ENCODE measurements at regions not wholly inside any gene's neighbourhood (a gene's known extent, or its start where the extent isn't known, plus 50 kb on each side); places are given as distances from the start of the nearest gene placed in this dataset.
"Not testable (repeated sequence)": the region's sequence is repeated elsewhere in the genome, so short reads cannot be mapped to it uniquely, and the experiment has no call there.

DNA sequence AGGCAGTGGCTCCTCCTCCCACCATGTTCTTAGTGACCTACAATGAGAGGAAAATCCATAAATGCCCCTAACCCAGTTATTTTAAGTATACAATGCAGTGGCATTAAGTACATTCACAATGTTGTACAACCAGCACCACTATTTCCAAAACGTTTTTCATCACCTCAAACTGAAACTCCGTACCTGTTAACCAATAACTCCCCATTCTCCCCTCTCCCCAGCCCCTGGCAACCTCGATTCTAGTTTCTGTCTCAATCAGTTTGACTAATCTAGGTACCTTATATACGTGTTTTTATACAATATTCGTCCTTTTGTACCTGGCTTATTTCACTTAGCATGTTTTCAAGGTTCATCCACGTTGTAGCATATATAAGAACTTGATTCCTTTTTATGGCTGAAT lies 198.8 kb downstream of the BCL2L11 start:
- not testable (repeated sequence) for TF ChIP-seq POLR2A (IDR thresholded peaks at IDR 0.05; ENCODE audit: low read depth, low read length); EZH2 (IDR thresholded peaks at IDR 0.05; ENCODE audit: borderline replicate concordance, low read depth, low read length, severe bottlenecking); GATA2 (IDR thresholded peaks at IDR 0.05; ENCODE audit: insufficient read depth, insufficient read length, low read depth, low read length); MYC (IDR thresholded peaks at IDR 0.05; ENCODE audit: low read depth, low read length); POLR2AphosphoS5 (IDR thresholded peaks at IDR 0.05; ENCODE audit: insufficient read depth, low read depth, low read length)
- TF ChIP-seq, protein P1, sequence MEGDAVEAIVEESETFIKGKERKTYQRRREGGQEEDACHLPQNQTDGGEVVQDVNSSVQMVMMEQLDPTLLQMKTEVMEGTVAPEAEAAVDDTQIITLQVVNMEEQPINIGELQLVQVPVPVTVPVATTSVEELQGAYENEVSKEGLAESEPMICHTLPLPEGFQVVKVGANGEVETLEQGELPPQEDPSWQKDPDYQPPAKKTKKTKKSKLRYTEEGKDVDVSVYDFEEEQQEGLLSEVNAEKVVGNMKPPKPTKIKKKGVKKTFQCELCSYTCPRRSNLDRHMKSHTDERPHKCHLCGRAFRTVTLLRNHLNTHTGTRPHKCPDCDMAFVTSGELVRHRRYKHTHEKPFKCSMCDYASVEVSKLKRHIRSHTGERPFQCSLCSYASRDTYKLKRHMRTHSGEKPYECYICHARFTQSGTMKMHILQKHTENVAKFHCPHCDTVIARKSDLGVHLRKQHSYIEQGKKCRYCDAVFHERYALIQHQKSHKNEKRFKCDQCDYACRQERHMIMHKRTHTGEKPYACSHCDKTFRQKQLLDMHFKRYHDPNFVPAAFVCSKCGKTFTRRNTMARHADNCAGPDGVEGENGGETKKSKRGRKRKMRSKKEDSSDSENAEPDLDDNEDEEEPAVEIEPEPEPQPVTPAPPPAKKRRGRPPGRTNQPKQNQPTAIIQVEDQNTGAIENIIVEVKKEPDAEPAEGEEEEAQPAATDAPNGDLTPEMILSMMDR (IDR thresholded peaks at IDR 0.05; ENCODE audit: extremely low read depth in 1 of 2, insufficient read depth in 1 of 2, low read depth in 1 of 2, low read length in 2 of 2), result not testable (repeated sequence)
